Heart right ventricle (tissue), 16 donors: ENCODE measurements at regions not wholly inside any gene's neighbourhood (a gene's known extent, or its start where the extent isn't known, plus 50 kb on each side); places are given as distances from the start of the nearest gene placed in this dataset.

ENCODE experiments used
- ATAC-seq, 8 donors: fragments of 200-7000 bp; cut with Tn5 transposase; one replicate each; pipeline ENCODE4 v1.9.1; 2020; ENCODE audit warnings: mild to moderate bottlenecking in 8 of 8, moderate library complexity in 8 of 8, moderate number of reproducible peaks in 1 of 8
- DNase-seq, 2 donors: peaks; one replicate each; pipeline ENCODE4 v3.0.0-alpha.2; 2020
- H3K27ac ChIP-seq, 10 donors: fragments of 200-600 bp; sonication (generic) in 2 of 10; one replicate each; pipeline versions ENCODE4 v1.5.0 to v1.8.0; 2020 to 2022; ENCODE audit warnings: mild to moderate bottlenecking in 3 of 10
- H3K27me3 ChIP-seq, 7 donors: fragments of 200-600 bp; one replicate each; pipeline ENCODE4 v1.8.0; 2021 to 2022; ENCODE audit warnings: mild to moderate bottlenecking in 2 of 7
- H3K36me3 ChIP-seq, 9 donors: fragments of 200-600 bp; sonication (generic) in 1 of 9; one replicate each; pipeline versions ENCODE4 v1.5.0 to v1.8.0; 2020 to 2022; ENCODE audit warnings: mild to moderate bottlenecking in 2 of 9
- H3K4me1 ChIP-seq, 9 donors: fragments of 200-600 bp; sonication (generic) in 1 of 9; one replicate each; pipeline versions ENCODE4 v1.5.0 to v1.8.0; 2020 to 2022; ENCODE audit warnings: mild to moderate bottlenecking in 4 of 9
- H3K4me3 ChIP-seq, 10 donors: fragments of 200-600 bp; sonication (generic) in 2 of 10; one replicate each; pipeline versions ENCODE4 v1.5.0 to v1.8.0; 2020 to 2022; ENCODE audit warnings: mild to moderate bottlenecking in 7 of 10, moderate library complexity in 2 of 10
- H3K9me3 ChIP-seq, 11 donors: fragments of 200-600 bp in 10 of 11; sonication (generic) in 2 of 11; one replicate each; pipeline versions ENCODE4 v1.5.0 to v1.8.0; 2013 to 2022; ENCODE audit warnings: mild to moderate bottlenecking in 2 of 11, control low read depth in 1 of 11, moderate library complexity in 1 of 11
- WGBS, 2 donors: extraction: QIAGEN DNeasy Blood & Tissue Kit; methylation state at CpG; one replicate each; pipeline ENCODE4 v1.1.7; 2013; ENCODE audit warnings: inconsistent platforms in 1 of 2; 5-methylcytosine and 5-hydroxymethylcytosine counted together
- intact Hi-C, 10 donors: fragments of 100-400 bp; cut with DNase I; formaldehyde crosslinking; loops; one replicate each; pipeline versions ENCODE4 v1.11.1 to v1.14.2; 2022
- TF ChIP-seq, protein P1 (sequence below), 9 donors: fragments of 200-600 bp; sonication (generic) in 2 of 9; IDR thresholded peaks; one replicate each; pipeline versions ENCODE4 v1.5.0 to v1.8.0; 2021 to 2022; ENCODE audit warnings: antibody characterized with exemption in 9 of 9, mild to moderate bottlenecking in 5 of 9, moderate library complexity in 1 of 9
- donor health status: Arrhythmogenic right ventricular cardiomyopathy.
- donor health status: ischemic (EF 13 %, LVEDD 7.1; RV severe dilation, severe dysfunction).
- donor health status: healthy with polysubstance abuse.
- donor health status: DM: no; HTN: yes; CAD: no.
- donor health status: DM: no; HTN: no; CAD: no.
- donor health status: ischemic (EF 25% LVEDD 6.9; RV normal size, moderate dysfunction).
- donor health status: ischemic (EF 25% LVEDD 5.7; RV mildly dilated, moderate dysfunction).
- donor health status: healthy.
- donor health status: DM: yes; HTN: yes; CAD: no.
- donor health status: Ischemic cardiomyopathy.
- donor health status: ischemic (EF 35%, LVEDD 5.7; RV mildly dilated, moderate dysfunction).
- donor health status: nonischemic (EF 11% LVEDD 7.7; RV severe dilation, severe dysfunction).
- donor health status: DM: yes; HTN: yes; CAD: no.
- donor health status: PGD.
- donor health status: ischemic (EF 29% LVEDD 5.4; RV normal size, mild dysfunction).
- donor health status: nonischemic (EF 23%, LVEDD 6.1; RV moderate dilation, normal function).

- TF ChIP-seq, protein P1, sequence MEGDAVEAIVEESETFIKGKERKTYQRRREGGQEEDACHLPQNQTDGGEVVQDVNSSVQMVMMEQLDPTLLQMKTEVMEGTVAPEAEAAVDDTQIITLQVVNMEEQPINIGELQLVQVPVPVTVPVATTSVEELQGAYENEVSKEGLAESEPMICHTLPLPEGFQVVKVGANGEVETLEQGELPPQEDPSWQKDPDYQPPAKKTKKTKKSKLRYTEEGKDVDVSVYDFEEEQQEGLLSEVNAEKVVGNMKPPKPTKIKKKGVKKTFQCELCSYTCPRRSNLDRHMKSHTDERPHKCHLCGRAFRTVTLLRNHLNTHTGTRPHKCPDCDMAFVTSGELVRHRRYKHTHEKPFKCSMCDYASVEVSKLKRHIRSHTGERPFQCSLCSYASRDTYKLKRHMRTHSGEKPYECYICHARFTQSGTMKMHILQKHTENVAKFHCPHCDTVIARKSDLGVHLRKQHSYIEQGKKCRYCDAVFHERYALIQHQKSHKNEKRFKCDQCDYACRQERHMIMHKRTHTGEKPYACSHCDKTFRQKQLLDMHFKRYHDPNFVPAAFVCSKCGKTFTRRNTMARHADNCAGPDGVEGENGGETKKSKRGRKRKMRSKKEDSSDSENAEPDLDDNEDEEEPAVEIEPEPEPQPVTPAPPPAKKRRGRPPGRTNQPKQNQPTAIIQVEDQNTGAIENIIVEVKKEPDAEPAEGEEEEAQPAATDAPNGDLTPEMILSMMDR (IDR thresholded peaks at IDR 0.05), result no peak
- H3K4me3 ChIP-seq, result no peak overlapping the region
- peaks cover 0 to 13% (median 0%) of the 10 kb centered on the region in 9 donors for H3K4me1 ChIP-seq
- intact Hi-C loops, result loop anchor here in 3 of 10 donors (5.0 to 10.0 kb wide), 3 partner anchors 344 to 617 kb away; partner anchors contain the start of gene SNX18 (in 1 of the 3)
- no peaks in the 10 kb centered on the region for H3K36me3 ChIP-seq
- no peak overlapping the region for H3K27ac ChIP-seq
- DNase-seq (no peak), ATAC-seq (no peak)
- H3K9me3 ChIP-seq, result peaks cover 0 to 28% (median 10%) of the 10 kb centered on the region in 11 donors
- no peaks in the 10 kb centered on the region for H3K27me3 ChIP-seq
- 59 to 65% methylated on average over 5 of the region's 5 CpGs for WGBS, 2 donors
Measured at GRCh38 chr5:54861212-54861894, 124.0 kb downstream of the ESM1 start.

- no peak for DNase-seq
- peaks cover 0 to 28% (median 10%) of the 10 kb centered on the region in 11 donors for H3K9me3 ChIP-seq
- no peak overlapping the region for H3K4me3 ChIP-seq
- no peak for ATAC-seq
- peaks cover 0 to 13% (median 0%) of the 10 kb centered on the region in 9 donors for H3K4me1 ChIP-seq
- TF ChIP-seq, protein P1 (IDR thresholded peaks at IDR 0.05), result no peak
- H3K36me3 ChIP-seq, result no peaks in the 10 kb centered on the region
- H3K27me3 ChIP-seq, result no peaks in the 10 kb centered on the region
- intact Hi-C loops, result loop anchor here in 3 of 10 donors (5.0 to 10.0 kb wide), 3 partner anchors 343 to 616 kb away; partner anchors contain the start of gene SNX18 (in 1 of the 3)
- WGBS, 2 donors, result 81 to 85% methylated on average over 2 of the region's 2 CpGs
- no peak overlapping the region for H3K27ac ChIP-seq
Measured at GRCh38 chr5:54860321-54860720, 125.1 kb downstream of the ESM1 start.

DNA sequence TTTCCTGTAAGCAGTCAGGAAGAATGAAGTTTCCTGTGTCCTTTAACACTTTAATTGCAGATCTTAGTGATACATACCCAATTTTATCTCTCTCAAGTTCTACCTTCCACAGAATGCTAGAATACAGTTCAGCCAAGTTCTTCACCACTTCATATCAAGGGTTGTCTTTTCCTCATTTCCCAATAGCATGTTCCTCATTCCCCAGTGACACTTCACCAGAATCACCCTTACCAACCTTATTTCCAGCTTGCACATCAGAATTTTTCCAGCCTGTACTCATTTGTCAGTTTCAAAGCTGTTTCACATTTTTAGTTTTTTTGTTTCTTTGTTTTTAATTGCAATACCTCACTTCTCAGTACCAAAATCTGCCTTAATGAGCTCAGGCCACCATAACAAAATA, 126.1 kb downstream of the ESM1 start:
- Histone ChIP-seq H3K9me3 (peaks cover 0 to 28% (median 10%) of the 10 kb centered on the region in 11 donors), H3K36me3 (no peaks in the 10 kb centered on the region), H3K4me1 (peaks cover 0 to 13% (median 0%) of the 10 kb centered on the region in 9 donors), H3K27ac (no peak overlapping the region), H3K27me3 (no peaks in the 10 kb centered on the region), H3K4me3 (no peak overlapping the region)
- TF ChIP-seq, protein P1 (IDR thresholded peaks at IDR 0.05), result no peak
- no peak for ATAC-seq
- intact Hi-C loops, result no loop called here
- no peak for DNase-seq

DNA sequence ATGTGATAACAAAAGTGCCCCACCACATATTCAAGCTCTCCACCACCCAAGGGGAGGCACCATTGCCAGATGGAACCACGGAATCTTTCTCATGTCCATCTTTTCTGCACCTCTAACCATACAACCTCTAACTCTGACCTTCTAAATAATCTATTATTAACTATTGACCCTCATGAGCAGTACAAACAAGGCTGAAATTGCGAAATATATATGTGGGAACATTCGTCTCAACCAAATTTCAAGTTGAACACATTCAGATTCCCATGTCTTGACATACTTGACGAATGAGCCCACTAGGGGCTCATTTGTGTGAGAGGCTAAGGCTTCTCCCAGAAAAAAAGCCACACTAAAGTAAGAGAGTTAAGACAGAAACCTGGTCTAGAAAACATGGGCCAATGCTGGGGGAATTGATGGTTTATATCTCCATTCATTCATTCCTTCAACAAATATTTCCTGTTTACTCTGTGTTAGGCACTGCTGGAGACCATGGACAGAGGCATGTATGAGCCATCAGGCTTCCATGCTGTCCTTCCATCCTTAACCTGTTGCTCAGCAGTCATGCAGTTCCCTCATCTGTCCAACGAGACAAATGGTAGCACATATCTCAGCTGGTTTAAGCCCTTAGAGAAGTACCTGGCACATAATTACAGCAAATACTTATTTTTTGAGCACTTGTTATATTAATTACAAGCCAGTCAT, 130.4 kb downstream of the ESM1 start:
- Histone ChIP-seq H3K27ac (no peak overlapping the region), H3K9me3 (peaks cover 0 to 28% (median 10%) of the 10 kb centered on the region in 11 donors), H3K36me3 (no peaks in the 10 kb centered on the region), H3K27me3 (no peaks in the 10 kb centered on the region), H3K4me3 (no peak overlapping the region), H3K4me1 (peaks cover 0 to 9% (median 0%) of the 10 kb centered on the region in 9 donors)
- DNase-seq, result no peak
- no peak for ATAC-seq
- TF ChIP-seq, protein P1 (IDR thresholded peaks at IDR 0.05), result no peak
- WGBS, 2 donors, result 87 to 91% methylated on average over 5 of the region's 5 CpGs
- intact Hi-C loops, result no loop called here
